ENCODE measurements at regions not wholly inside any gene's neighbourhood (a gene's known extent, or its start where the extent isn't known, plus 50 kb on each side); places are given as distances from the start of the nearest gene placed in this dataset.

- DNase-seq (ENCODE audit: low spot score in 2 of 2), result no peak
- Histone ChIP-seq H3K4me1 (no peaks in the 10 kb centered on the region), H3K36me3 (no peaks in the 10 kb centered on the region), H3K4me3 (no peak overlapping the region), H3K27me3 (no peaks in the 10 kb centered on the region), H3K9me3 (no peaks in the 10 kb centered on the region), H3K27ac (no peak overlapping the region)
- WGBS, 2 donors, result 64 to 77% methylated on average over 1 of the region's 1 CpG
- TF ChIP-seq POLR2A (IDR thresholded peaks at IDR 0.05), result no peak
- TF ChIP-seq CTCF (IDR thresholded peaks at IDR 0.05), result no peak
- TF ChIP-seq EP300 (IDR thresholded peaks at IDR 0.05), result no peak
Observed at GRCh38 chr1:118692143-118692542, 296.0 kb downstream of the TBX15 start.

- 57 to 58% methylated on average over 2 of the region's 2 CpGs for WGBS, 2 donors
Observed at GRCh38 chr1:118688891-118689290, 299.3 kb downstream of the TBX15 start.

GRCh38 chr1:118661769-118662320, 326.3 kb downstream of the TBX15 start:
- Histone ChIP-seq H3K27me3 (no peaks in the 10 kb centered on the region), H3K4me3 (no peak overlapping the region), H3K9me3 (no peaks in the 10 kb centered on the region), H3K27ac (no peak overlapping the region), H3K36me3 (no peaks in the 10 kb centered on the region), H3K4me1 (no peaks in the 10 kb centered on the region)
- no peak for TF ChIP-seq POLR2A (IDR thresholded peaks at IDR 0.05)
- TF ChIP-seq CTCF (IDR thresholded peaks at IDR 0.05), result no peak
- no peak for TF ChIP-seq EP300 (IDR thresholded peaks at IDR 0.05)
- 80 to 86% methylated on average over 2 of the region's 2 CpGs for WGBS, 2 donors
- DNase-seq (ENCODE audit: low spot score in 2 of 2), result no peak

More at GRCh38 chr1:118688891-118689290, 299.3 kb downstream of the TBX15 start:
- Histone ChIP-seq H3K9me3 (no peaks in the 10 kb centered on the region), H3K4me3 (no peak overlapping the region), H3K36me3 (no peaks in the 10 kb centered on the region), H3K27me3 (no peaks in the 10 kb centered on the region), H3K27ac (no peak overlapping the region), H3K4me1 (no peaks in the 10 kb centered on the region)
- no peak for DNase-seq (ENCODE audit: low spot score in 2 of 2)
- no peak for TF ChIP-seq POLR2A (IDR thresholded peaks at IDR 0.05)
- TF ChIP-seq CTCF (IDR thresholded peaks at IDR 0.05), result no peak
- peak in 1 of 2 donors; percentile 67 for TF ChIP-seq EP300 (IDR thresholded peaks at IDR 0.05)

- 27 to 31% methylated on average over 1 of the region's 1 CpG for whole genome bisulfite sequencing, 2 donors
- Histone ChIP-seq H3K4me3 (no peak overlapping the region), H3K27ac (no peak overlapping the region), H3K4me1 (no peaks in the 10 kb centered on the region), H3K9me3 (no peaks in the 10 kb centered on the region), H3K36me3 (no peaks in the 10 kb centered on the region), H3K27me3 (no peaks in the 10 kb centered on the region)
- no peak for TF ChIP-seq POLR2A (IDR thresholded peaks at IDR 0.05)
- no peak for TF ChIP-seq CTCF (IDR thresholded peaks at IDR 0.05)
- no peak for TF ChIP-seq EP300 (IDR thresholded peaks at IDR 0.05)
- DNase-seq (ENCODE audit: low spot score in 2 of 2), result no peak
Observed at GRCh38 chr1:118660769-118661168, 327.4 kb downstream of the TBX15 start.

- H3K27ac ChIP-seq, result no peak overlapping the region
- WGBS, 2 donors, result 73 to 83% methylated on average over 3 of the region's 3 CpGs
- no peak overlapping the region for H3K4me3 ChIP-seq
- no peak for DNase-seq (ENCODE audit: low spot score in 2 of 2)
- no peaks in the 10 kb centered on the region for H3K4me1 ChIP-seq
- no peaks in the 10 kb centered on the region for H3K36me3 ChIP-seq
- no peak for TF ChIP-seq CTCF (IDR thresholded peaks at IDR 0.05)
- TF ChIP-seq POLR2A (IDR thresholded peaks at IDR 0.05), result no peak
- TF ChIP-seq EP300 (IDR thresholded peaks at IDR 0.05), result no peak
- H3K27me3 ChIP-seq, result no peaks in the 10 kb centered on the region
- no peaks in the 10 kb centered on the region for H3K9me3 ChIP-seq
Observed at GRCh38 chr1:118659646-118660045, 328.5 kb downstream of the TBX15 start.
